HCT116 (cell line): ENCODE measurements at regions not wholly inside any gene's neighbourhood (a gene's known extent, or its start where the extent isn't known, plus 50 kb on each side); places are given as distances from the start of the nearest gene placed in this dataset.

ENCODE experiments used
- ATAC-seq: fragments of 200-7000 bp; cut with Tn5 transposase; 2 replicates; pipeline ENCODE4 v1.9.1; 2020; ENCODE audit warnings: mild to moderate bottlenecking, moderate library complexity
- BruUV-seq: library from RNA; stranded (reverse); fragments of 400-500 nt; replicated peaks from 2 replicates; lab custom pipeline; 2021; lab: Mats Ljungman, UMichigan
- CTCF ChIA-PET: fragments of 300-600 bp; sonication (Branson Sonifier 250); formaldehyde crosslinking; loops from one replicate; lab custom pipeline; 2021; ENCODE audit warnings: antibody characterized with exemption; lab: Charles Lee
- POLR2A ChIA-PET: fragments of 300-600, 350-600 bp; sonication (Branson Sonifier 250); formaldehyde crosslinking; loops from one replicate; lab custom pipeline; 2021; ENCODE audit warnings: antibody characterized with exemption; lab: Charles Lee
- RAD21 ChIA-PET, 2 experiments: fragments of 300-600 bp; sonication (Branson Sonifier 250); formaldehyde crosslinking; loops; one replicate each; lab custom pipeline; 2023; ENCODE audit warnings: low total read pairs in 2 of 2; ENCODE audit not compliant: uncharacterized antibody in 2 of 2, unreplicated experiment in 2 of 2, low non-redundant PET in 1 of 2; lab: Charles Lee
- DNase-seq: peaks from one replicate; pipeline ENCODE4 v3.0.0-alpha.2; 2010; ENCODE audit warnings: low read depth, low spot score
- H2AFZ ChIP-seq: fragments of 200-600 bp; shearing (Covaris generic), sonication (generic); 2 replicates; pipeline ENCODE4 v1.6.1; 2017; ENCODE audit warnings: low read depth, mixed run types, mixed read lengths, antibody characterized with exemption, low read length; ENCODE audit not compliant: poor library complexity, severe bottlenecking
- H3K27ac ChIP-seq: 2 replicates; pipeline ENCODE4 v1.5.1; 2012; ENCODE audit warnings: low read depth, low read length
- H3K27me3 ChIP-seq: fragments of 200-600 bp; sonication (generic); 2 replicates; pipeline ENCODE4 v1.6.1; 2016; ENCODE audit warnings: mixed run types, low read length, mixed read lengths; ENCODE audit not compliant: insufficient read depth
- H3K36me3 ChIP-seq, 2 experiments: fragments of 200-500 bp in 1 of 2; fragments of 200-600 bp in 1 of 2; sonication (Bioruptor generic) in 1 of 2; sonication (generic) in 1 of 2; 2 replicates each; pipeline versions ENCODE4 v1.5.1 to v1.6.1; 2014 to 2016; ENCODE audit warnings: low read length in 2 of 2, inconsistent platforms in 1 of 2, mixed read lengths in 1 of 2, mixed run types in 1 of 2; ENCODE audit not compliant: insufficient read depth in 2 of 2, control insufficient read depth in 1 of 2
- H3K4me1 ChIP-seq, 2 experiments: fragments of 200-600 bp in 1 of 2; sonication (generic) in 1 of 2; 2 replicates each; pipeline versions ENCODE4 v1.5.1 to v1.6.1; 2012 to 2017; ENCODE audit warnings: low read length in 2 of 2, inconsistent platforms in 1 of 2, mild to moderate bottlenecking in 1 of 2, mixed read lengths in 1 of 2, mixed run types in 1 of 2, moderate library complexity in 1 of 2; ENCODE audit not compliant: insufficient read depth in 2 of 2, control insufficient read depth in 1 of 2
- H3K4me2 ChIP-seq: fragments of 200-600 bp; sonication (generic); 2 replicates; pipeline ENCODE4 v1.6.1; 2017; ENCODE audit warnings: mixed run types, low read length, mixed read lengths
- H3K4me3 ChIP-seq, 2 experiments: fragments of 200-600 bp in 1 of 2; sonication (generic) in 1 of 2; replicated peaks in 1 of 2; 2 replicates each; pipeline ENCODE4 v1.5.1; 2011 to 2016; ENCODE audit warnings: low read length in 2 of 2, control low read depth in 1 of 2, low read depth in 1 of 2, mild to moderate bottlenecking in 1 of 2, mixed read lengths in 1 of 2, mixed run types in 1 of 2
- H3K79me2 ChIP-seq: fragments of 200-600 bp; sonication (generic); 2 replicates; pipeline ENCODE4 v1.6.1; 2017; ENCODE audit warnings: mild to moderate bottlenecking, mixed run types, low read length, moderate library complexity, mixed read lengths; ENCODE audit not compliant: insufficient read depth
- H3K9ac ChIP-seq: fragments of 200-600 bp; sonication (generic); 2 replicates; pipeline ENCODE4 v1.6.1; 2016; ENCODE audit warnings: low read length, mixed read lengths
- H3K9me2 ChIP-seq: fragments of 200-600 bp; sonication (generic), shearing (Covaris generic); 2 replicates; pipeline ENCODE4 v1.6.1; 2017; ENCODE audit warnings: mixed run types, mild to moderate bottlenecking, moderate library complexity; ENCODE audit not compliant: insufficient read depth
- H3K9me3 ChIP-seq, 2 experiments: fragments of 200-500 bp in 1 of 2; fragments of 200-600 bp in 1 of 2; sonication (Bioruptor generic) in 1 of 2; sonication (generic) in 1 of 2; 2 replicates each; pipeline ENCODE4 v1.6.1; 2014 to 2017; ENCODE audit warnings: low read length in 2 of 2, mixed read lengths in 2 of 2, inconsistent platforms in 1 of 2, low read depth in 1 of 2, mild to moderate bottlenecking in 1 of 2, mixed run types in 1 of 2, moderate library complexity in 1 of 2; ENCODE audit not compliant: control insufficient read depth in 1 of 2, insufficient read depth in 1 of 2
- H4K20me1 ChIP-seq: fragments of 200-600 bp; sonication (generic), shearing (Covaris generic); 2 replicates; pipeline ENCODE4 v1.6.1; 2017; ENCODE audit warnings: mixed run types, mild to moderate bottlenecking, moderate library complexity; ENCODE audit not compliant: insufficient read depth
- CBX3 ChIP-seq: IDR thresholded peaks from 2 replicates; pipeline ENCODE4 v1.6.1; 2012; ENCODE audit warnings: low read depth
- CTCF ChIP-seq, 3 experiments: fragments of 200-600 bp in 1 of 3; sonication (generic) in 1 of 3; IDR thresholded peaks in 2 of 3; conservative IDR thresholded peaks in 1 of 3; 2 replicates each; pipeline ENCODE4 v1.5.1; 2012 to 2017; ENCODE audit warnings: low read depth in 2 of 3, low read length in 2 of 3, antibody characterized with exemption in 1 of 3, borderline replicate concordance in 1 of 3, control low read depth in 1 of 3, mild to moderate bottlenecking in 1 of 3, mixed read lengths in 1 of 3, mixed run types in 1 of 3, moderate library complexity in 1 of 3; ENCODE audit not compliant: insufficient read depth in 1 of 3
- EGR1 ChIP-seq: IDR thresholded peaks from 2 replicates; pipeline ENCODE4 v1.6.1; 2012; ENCODE audit warnings: low read depth
- ELF1 ChIP-seq: IDR thresholded peaks from 2 replicates; pipeline ENCODE4 v1.6.1; 2012; ENCODE audit warnings: low read depth, borderline replicate concordance
- EZH2 ChIP-seq: fragments of 200-600 bp; sonication (generic); IDR thresholded peaks from 2 replicates; pipeline ENCODE4 v1.6.1; 2017; ENCODE audit warnings: antibody characterized with exemption, mixed run types
- FOSL1 ChIP-seq: IDR thresholded peaks from 2 replicates; pipeline ENCODE4 v1.6.1; 2012; ENCODE audit warnings: low read depth
- JUND ChIP-seq: IDR thresholded peaks from 2 replicates; pipeline ENCODE4 v1.6.1; 2012
- POLR2A ChIP-seq: IDR thresholded peaks from 2 replicates; pipeline ENCODE4 v1.7.0; 2011; ENCODE audit warnings: borderline replicate concordance; ENCODE audit not compliant: insufficient read depth, insufficient read length; ENCODE audit errors: extremely low read depth
- POLR2AphosphoS5 ChIP-seq: IDR thresholded peaks from 2 replicates; pipeline ENCODE4 v1.6.1; 2011; ENCODE audit warnings: mild to moderate bottlenecking, low read depth, low read length, moderate library complexity
- SIN3A ChIP-seq: IDR thresholded peaks from 2 replicates; pipeline ENCODE4 v1.6.1; 2012; ENCODE audit warnings: low read depth
- SRF ChIP-seq: IDR thresholded peaks from 2 replicates; pipeline ENCODE4 v1.6.1; 2012; ENCODE audit warnings: low read depth
- TCF7L2 ChIP-seq: IDR thresholded peaks from 2 replicates; pipeline ENCODE4 v1.7.0; 2011; ENCODE audit warnings: borderline replicate concordance, inconsistent platforms; ENCODE audit not compliant: insufficient read depth, insufficient read length; ENCODE audit errors: extremely low read depth
- YY1 ChIP-seq: IDR thresholded peaks from 2 replicates; pipeline ENCODE4 v1.6.1; 2011; ENCODE audit warnings: low read length, low read depth, moderate library complexity, mild to moderate bottlenecking; ENCODE audit not compliant: insufficient replicate concordance; ENCODE audit errors: extremely low read depth
- ZFX ChIP-seq: fragments of 450-650 bp; IDR thresholded peaks from 2 replicates; pipeline ENCODE4 v1.6.1; 2017
- ZNF274 ChIP-seq: fragments of 200-500 bp; sonication (Bioruptor generic); IDR thresholded peaks from 2 replicates; pipeline ENCODE4 v1.6.1; 2014; ENCODE audit warnings: mild to moderate bottlenecking, low read depth, low read length, inconsistent platforms
- intact Hi-C: fragments of 100-400 bp; cut with micrococcal nuclease; formaldehyde crosslinking; loops from 2 replicates; pipeline ENCODE4 v1.10.0; 2022

DNA sequence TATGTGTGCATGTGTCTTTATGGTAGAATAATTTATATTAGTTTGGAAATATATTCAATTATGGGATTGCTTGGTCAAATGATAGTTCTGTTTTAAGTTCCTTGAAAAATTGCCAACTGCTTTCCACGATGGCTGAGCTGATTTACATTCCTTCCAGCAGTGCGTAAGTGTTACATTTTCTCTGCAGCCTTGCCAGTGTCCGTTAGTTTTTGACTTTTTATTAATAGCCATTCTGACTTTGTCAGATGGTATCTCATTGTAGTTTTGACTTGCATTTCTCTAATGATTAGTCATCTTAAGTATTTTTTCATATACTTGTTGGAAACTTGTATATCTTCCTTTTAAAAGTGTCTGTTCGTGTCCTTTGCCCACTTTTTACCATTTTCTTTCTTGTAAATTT lies 434.2 kb upstream of the POT1 start:
- TF ChIP-seq ZNF274 = no peak
- no peak for TF ChIP-seq SIN3A
- no peak for TF ChIP-seq FOSL1
- no peak for TF ChIP-seq POLR2AphosphoS5
- no peak for TF ChIP-seq CBX3
- TF ChIP-seq JUND = no peak
- no peak for TF ChIP-seq ZFX
- no peak for TF ChIP-seq CTCF (IDR thresholded peaks at IDR 0.05 in 2 of 3, conservative IDR thresholded peaks at IDR 0.05 in 1 of 3; ENCODE audit: borderline replicate concordance in 1 of 3, insufficient read depth in 1 of 3, low read depth in 2 of 3, low read length in 2 of 3)
- no peak for TF ChIP-seq EGR1
- TF ChIP-seq POLR2A = no peak
- TF ChIP-seq ELF1 = no peak
- no peak for TF ChIP-seq YY1
- no peak for TF ChIP-seq TCF7L2
- TF ChIP-seq SRF = no peak
- TF ChIP-seq EZH2 = no peak
- Histone ChIP-seq H3K27me3 (no peaks in the 10 kb centered on the region), H3K36me3 (no peaks in the 10 kb centered on the region), H3K9me3 (no peaks in the 10 kb centered on the region), H3K9ac (no peak overlapping the region), H3K79me2 (no peaks in the 10 kb centered on the region), H3K4me2 (no peak overlapping the region), H3K4me1 (no peaks in the 10 kb centered on the region), H3K27ac (no peak overlapping the region), H2AFZ (no peak overlapping the region), H3K4me3 (no peak overlapping the region), H3K9me2 (no peaks in the 10 kb centered on the region), H4K20me1 (no peaks in the 10 kb centered on the region)
- CTCF ChIA-PET = no interaction called here
- intact Hi-C loops = no loop called here
- ATAC-seq (no peak), DNase-seq (no peak)
- RAD21 ChIA-PET = no interaction called here
- POLR2A ChIA-PET = no interaction called here
- no TSS peak for BruUV-seq
